Fibroblast of skin of left biceps (primary cell): ENCODE measurements at regions not wholly inside any gene's neighbourhood (a gene's known extent, or its start where the extent isn't known, plus 50 kb on each side); places are given as distances from the start of the nearest gene placed in this dataset.

Experiments used
- DNase-seq, 2 experiments: peaks; one replicate each; pipeline ENCODE4 v3.0.0-alpha.2; 2013; ENCODE audit warnings: low read depth in 2 of 2

- DNase-seq = no peak
Measured at GRCh38 chr15:99440551-99441443, 125.0 kb upstream of the MEF2A start.

- no peak for DNase-seq
Measured at GRCh38 chr15:99441444-99441800, 124.4 kb upstream of the MEF2A start.

- no peak for DNase-seq
Measured at GRCh38 chr15:99441871-99442251, 123.9 kb upstream of the MEF2A start.

DNA sequence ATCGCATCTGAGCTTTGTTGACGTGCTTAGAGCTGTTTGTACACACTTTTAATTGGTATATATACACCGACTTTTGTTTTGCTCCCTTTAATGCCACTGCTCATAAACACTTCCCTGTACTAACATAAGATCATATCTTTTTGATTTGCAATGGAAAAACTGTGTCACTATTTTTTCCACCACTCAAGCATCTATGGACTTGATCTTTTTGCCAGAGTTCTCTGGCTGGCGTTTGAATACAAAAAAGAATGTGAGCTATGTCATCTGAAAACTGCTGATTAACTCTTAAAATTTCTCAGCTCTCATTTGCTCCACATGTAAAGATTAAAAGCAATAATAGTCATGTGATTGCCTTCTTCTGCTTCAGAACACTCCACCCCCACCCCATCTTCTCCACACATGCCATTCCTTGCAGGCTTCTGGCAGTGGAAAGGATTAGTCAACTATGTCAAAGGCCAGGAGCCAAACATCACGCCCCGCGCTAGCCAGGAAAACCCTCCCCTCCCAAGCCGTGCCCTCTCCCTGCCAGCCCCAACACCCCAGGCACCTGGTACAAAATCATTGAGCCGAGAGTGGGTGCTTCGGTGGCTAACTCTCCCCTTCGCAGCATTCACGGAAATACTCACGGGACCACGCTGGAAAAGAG, 123.4 kb upstream of the MEF2A start:
- DNase-seq = peak; percentile 90 to 91

DNA sequence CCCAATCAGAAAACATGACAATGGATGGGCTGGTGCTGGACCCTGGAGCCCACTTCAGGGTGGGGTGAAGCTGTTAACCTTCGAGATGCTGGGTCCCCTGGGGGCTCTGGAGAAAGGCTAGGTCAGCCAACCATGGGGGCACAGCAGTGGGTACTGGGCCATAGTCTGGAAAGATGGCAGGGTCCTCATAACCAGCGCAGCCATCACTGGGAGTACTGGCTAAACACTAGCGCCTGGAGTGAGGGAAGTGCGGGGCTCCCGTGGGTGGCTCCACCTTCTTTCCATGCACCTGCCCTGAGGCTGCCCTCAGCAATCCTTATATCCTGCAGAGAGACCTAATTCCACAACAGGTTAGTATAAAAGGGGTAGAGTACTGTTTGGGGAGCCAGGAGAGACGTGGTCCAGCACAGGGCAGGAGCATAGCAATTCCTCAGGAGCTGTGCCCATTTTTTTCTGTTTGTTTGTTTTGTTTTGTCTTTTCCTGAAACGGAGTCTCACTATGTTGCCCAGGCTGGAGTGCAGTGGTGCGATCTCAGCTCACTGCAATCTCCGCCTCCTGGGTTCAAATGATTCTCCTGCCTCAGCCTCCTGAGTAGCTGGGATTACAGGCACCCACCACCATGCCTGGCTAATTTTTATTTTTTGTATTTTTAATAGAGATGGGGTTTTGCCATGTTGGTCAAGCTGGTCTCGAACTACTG, 122.6 kb upstream of the MEF2A start:
- DNase-seq = no peak

DNA sequence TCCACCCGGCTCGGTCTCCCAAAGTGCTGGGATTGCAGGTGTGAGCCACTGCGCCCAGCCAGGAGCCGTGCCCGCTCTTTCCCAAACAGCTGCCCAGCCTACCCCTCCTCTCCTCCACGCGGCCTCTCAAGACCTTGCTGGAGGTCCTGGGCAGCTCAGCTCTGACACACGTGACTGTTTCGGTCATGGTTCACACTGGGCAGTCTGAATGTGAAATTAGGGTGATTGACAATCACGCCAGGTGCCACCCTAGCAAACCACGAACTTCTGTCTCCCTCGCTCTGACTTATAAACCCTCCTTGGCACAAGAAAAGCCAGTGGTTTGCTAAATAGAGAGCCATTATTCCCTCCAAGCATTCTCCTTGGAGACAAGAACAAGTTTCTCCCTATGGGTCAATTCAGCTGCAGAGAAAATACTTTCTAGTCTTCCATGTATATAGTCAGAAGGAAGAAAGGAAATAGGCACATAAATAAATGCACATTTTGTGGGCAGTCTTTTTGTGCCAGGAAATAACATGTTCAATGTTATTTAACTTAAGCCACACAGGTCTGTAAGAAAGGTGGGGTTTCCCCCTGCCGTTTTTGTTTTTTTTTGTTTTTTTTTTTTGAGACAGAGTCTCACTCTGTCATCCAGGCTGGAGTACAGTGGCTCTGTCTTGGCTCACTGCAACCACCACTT, 121.9 kb upstream of the MEF2A start:
- DNase-seq = no peak

GRCh38 chr15:99445272-99445850, 120.4 kb upstream of the MEF2A start:
- DNase-seq = no peak

DNA sequence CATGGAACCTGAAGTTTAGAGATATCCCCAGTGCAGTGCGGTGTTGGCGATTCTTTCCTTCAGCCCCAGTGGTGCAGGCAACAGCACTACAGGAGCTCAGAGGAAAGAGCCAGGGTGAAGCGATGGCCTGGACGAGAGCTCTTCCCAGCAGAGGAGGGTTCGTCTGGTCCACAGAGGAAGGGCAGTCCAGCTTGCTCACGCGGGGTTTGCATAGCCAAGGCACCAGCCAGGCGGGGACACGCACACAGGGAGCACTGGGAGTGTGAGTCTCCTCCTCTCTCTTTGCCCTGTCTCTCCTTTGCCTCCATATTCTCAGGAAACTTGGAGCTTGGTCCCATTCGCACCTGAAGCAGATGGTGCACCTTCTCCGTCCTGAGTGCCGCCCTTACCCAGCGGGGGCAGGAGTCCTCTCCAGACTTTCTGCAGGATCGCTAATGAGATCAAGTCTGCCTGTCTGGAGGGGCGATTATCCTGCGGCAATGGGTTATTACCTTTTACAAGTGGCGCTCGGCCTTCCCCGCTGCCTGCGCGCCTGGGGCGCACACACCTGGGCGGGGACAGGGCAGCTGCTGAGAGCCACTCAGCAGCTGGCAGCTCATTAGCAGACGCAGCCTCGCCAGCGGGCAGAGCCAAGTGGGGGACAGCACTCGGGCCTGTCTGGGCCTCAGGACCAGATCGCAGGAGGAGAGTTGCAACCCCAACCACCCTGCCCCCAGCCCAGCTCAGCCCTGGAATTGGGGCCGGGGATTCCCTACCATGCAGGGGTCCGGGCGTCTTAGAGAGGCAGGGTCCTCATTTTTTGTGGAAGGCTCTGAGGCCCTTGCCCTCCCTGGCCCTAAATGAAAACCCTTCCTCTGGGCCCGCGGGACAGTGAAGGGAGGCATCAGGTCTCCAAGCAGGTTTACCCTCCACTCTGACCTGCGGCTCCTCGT, 119.0 kb upstream of the MEF2A start:
- no peak for DNase-seq

- no peak for DNase-seq
Measured at GRCh38 chr15:99447497-99448371, 118.0 kb upstream of the MEF2A start.

DNA sequence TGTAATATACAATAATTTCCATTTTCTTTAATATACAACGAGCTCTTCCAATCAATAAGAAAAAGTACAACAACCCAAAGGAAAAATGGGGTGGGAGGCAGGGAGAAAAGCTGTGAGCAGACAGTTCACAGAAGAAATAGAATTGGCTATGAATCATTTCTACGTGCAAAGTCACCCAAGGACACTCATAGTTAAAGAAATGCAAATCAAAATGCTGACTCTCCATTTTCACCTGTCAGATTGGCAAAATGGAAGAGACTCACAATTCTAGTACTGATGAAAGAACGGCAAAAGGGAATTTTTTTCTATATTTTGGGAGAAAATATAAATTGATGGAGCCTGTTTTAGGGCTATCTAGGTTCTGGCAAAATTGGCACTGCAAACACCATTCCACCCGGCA, 116.3 kb upstream of the MEF2A start:
- DNase-seq = no peak

- no peak for DNase-seq
Measured at GRCh38 chr15:99450896-99451358, 114.9 kb upstream of the MEF2A start.

- no peak for DNase-seq
Measured at GRCh38 chr15:99451484-99451883, 114.3 kb upstream of the MEF2A start.

- no peak for DNase-seq
Measured at GRCh38 chr15:99452010-99452409, 113.8 kb upstream of the MEF2A start.

DNA sequence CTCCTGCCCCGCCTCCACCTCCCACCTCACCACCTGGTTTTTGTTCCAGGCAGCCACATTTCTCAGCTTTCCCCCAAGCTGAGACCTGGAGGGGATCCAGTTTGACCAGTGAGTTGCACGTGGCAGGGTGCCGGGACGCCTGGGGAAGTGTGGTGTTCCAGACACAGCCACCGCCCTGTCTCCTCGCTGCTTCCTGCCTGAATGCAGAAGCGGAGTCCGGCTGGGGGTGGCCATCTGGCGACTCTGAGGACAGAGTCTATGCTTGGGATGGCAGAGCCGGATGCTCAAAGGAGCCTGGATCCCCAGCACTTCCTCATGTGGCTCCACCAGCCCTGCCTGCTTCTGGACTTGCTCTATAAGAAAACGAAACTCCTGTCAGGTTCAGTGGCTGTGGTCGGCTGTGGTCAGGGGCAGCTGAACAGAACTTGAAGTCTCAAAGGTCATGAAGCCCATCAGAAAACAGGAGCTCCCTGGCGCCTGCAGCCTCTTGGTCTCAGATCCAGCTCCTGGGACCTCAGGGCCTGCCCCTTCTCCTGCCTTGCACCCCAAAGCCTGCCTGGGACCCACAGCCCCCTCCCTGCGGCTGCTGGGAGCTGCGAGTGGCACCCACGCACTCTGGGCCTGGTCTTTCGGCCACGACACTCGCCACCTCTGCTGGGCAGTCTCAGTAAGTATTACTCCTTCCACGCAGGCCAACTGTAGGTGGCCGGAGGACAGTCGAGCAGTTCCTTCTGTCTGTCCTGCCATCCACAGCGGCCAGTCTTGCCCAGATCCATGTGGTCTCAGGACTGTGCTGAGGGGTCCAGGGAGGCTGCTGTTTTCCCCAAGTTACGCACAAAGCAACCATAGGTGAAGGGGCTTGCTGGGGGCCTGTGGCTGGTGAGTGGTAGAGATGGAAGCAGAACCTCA, 112.8 kb upstream of the MEF2A start:
- DNase-seq = no peak

DNA sequence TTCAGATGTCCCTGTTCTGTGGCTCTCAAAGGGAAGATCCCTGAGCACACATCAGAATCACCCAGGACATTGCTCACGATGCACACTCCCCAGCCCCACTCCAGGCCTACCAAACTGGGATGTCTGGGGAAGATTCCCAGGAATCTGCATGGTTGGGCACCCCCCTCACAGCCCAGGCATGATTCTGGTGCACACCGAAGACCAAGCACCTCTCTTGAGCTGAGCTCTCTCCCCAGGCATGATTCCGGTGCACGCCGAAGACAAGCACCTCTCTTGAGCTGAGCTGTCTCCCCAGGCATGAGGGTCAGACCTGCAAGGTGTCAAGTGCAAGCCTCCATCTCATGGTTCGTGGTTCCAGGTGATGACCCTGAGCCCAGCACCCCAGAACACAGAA, 112.2 kb upstream of the MEF2A start:
- no peak for DNase-seq

- no peak for DNase-seq
Measured at GRCh38 chr15:99454107-99454809, 111.5 kb upstream of the MEF2A start.

DNA sequence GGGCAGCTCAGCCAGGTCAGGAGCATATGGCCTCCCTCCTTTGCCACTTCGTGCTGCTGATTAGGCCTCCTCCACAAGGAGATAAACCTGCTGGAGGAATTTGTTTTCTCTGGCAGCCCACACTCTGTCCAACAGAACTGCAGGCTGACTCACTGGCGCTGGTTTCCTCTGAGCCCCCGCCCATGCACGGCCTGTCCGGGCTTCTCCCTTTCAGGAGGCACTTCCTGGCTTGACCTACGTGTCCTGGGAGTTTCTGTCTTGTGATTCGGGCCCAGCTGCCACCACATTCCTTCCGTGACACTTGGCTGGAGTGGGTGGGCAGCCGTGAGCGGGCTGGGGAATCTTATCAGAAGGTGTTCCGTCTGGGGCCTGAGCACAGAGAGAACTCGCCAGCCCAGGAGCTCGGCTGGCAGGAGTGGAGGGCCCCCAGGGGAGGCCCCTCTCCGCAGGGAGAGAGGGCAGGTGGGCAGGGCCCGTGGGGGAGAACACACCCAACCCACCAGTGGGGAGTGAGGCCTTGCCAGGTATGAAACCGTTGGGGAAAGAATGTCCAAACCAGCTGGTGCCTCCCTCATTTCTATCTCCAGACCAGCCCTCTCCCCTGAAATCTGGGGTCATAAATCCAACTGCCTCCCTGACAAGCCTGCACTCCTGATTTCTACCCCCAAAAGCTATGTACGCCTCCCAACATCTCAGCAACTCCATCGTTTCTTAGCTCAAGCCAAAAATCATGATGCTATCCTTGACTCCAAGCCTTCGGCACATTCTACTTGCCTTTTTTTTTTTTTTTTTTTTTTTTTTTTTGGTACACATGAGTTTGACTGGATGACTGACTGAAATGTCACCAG, 110.6 kb upstream of the MEF2A start:
- DNase-seq = peak in 1 of 2 experiments; percentile 43
